CD14-positive monocyte (primary cell): ENCODE measurements at regions not wholly inside any gene's neighbourhood (a gene's known extent, or its start where the extent isn't known, plus 50 kb on each side); places are given as distances from the start of the nearest gene placed in this dataset.

Source experiments
- DNase-seq, 3 donors: peaks; one replicate each; pipeline ENCODE4 v3.0.0-alpha.2; 2011 to 2022
- H2AFZ ChIP-seq: 2 replicates; pipeline ENCODE4 v1.6.0; 2012; ENCODE audit warnings: mild to moderate bottlenecking, low read depth, low read length, inconsistent platforms; ENCODE audit not compliant: insufficient read depth, poor library complexity, severe bottlenecking
- H3K27ac ChIP-seq, 2 donors: 1 replicate in 1 of 2; 2 replicates in 1 of 2; pipeline ENCODE4 v1.5.1; 2012 to 2013; ENCODE audit warnings: low read length in 2 of 2, control low read depth in 1 of 2, inconsistent platforms in 1 of 2, low read depth in 1 of 2, mild to moderate bottlenecking in 1 of 2
- H3K27me3 ChIP-seq, 2 donors: one replicate each; pipeline versions ENCODE4 v1.6.0 to v1.6.1; 2011 to 2013; ENCODE audit warnings: low read length in 2 of 2; ENCODE audit not compliant: control insufficient read depth in 2 of 2, insufficient read depth in 2 of 2
- H3K36me3 ChIP-seq, 2 donors: replicated peaks in 1 of 2; 1 replicate in 1 of 2; 2 replicates in 1 of 2; pipeline versions ENCODE4 v1.5.1 to v1.6.1; 2012 to 2013; ENCODE audit warnings: low read length in 2 of 2, control low read depth in 1 of 2, inconsistent platforms in 1 of 2, mild to moderate bottlenecking in 1 of 2; ENCODE audit not compliant: insufficient read depth in 2 of 2, control insufficient read depth in 1 of 2
- H3K4me1 ChIP-seq, 2 donors: 1 replicate in 1 of 2; 2 replicates in 1 of 2; pipeline versions ENCODE4 v1.5.1 to v1.6.1; 2012 to 2013; ENCODE audit warnings: low read length in 2 of 2, control low read depth in 1 of 2, inconsistent platforms in 1 of 2, mild to moderate bottlenecking in 1 of 2, moderate library complexity in 1 of 2; ENCODE audit not compliant: insufficient read depth in 2 of 2, control insufficient read depth in 1 of 2
- H3K4me2 ChIP-seq: replicated peaks from 2 replicates; pipeline ENCODE3; 2012; ENCODE audit warnings: low read length, moderate library complexity, mild to moderate bottlenecking; ENCODE audit not compliant: poor library complexity, severe bottlenecking; ENCODE audit errors: extremely low read depth
- H3K4me3 ChIP-seq, 3 experiments: fragments of 200-600 bp in 1 of 3; sonication (generic) in 1 of 3; replicated peaks in 1 of 3; 1 replicate in 2 of 3; 2 replicates in 1 of 3; pipeline ENCODE4 v1.5.1; 2011 to 2013; ENCODE audit warnings: low read length in 3 of 3, mild to moderate bottlenecking in 3 of 3, control low read depth in 2 of 3, low read depth in 2 of 3, inconsistent platforms in 1 of 3, moderate library complexity in 1 of 3
- H3K79me2 ChIP-seq: 2 replicates; pipeline ENCODE4 v1.6.0; 2012; ENCODE audit warnings: mild to moderate bottlenecking, control low read depth, inconsistent platforms, low read length, moderate library complexity; ENCODE audit not compliant: insufficient read depth
- H3K9ac ChIP-seq: 2 replicates; pipeline ENCODE4 v1.6.0; 2017; ENCODE audit warnings: low read length, mild to moderate bottlenecking; ENCODE audit not compliant: insufficient read depth, poor library complexity, severe bottlenecking
- H3K9me3 ChIP-seq, 2 donors: replicated peaks in 1 of 2; 1 replicate in 1 of 2; 2 replicates in 1 of 2; pipeline versions ENCODE4 v1.5.1 to v1.6.1; 2012 to 2013; ENCODE audit warnings: low read length in 2 of 2, control low read depth in 1 of 2; ENCODE audit not compliant: control insufficient read depth in 1 of 2, insufficient read depth in 1 of 2
- H4K20me1 ChIP-seq: 2 replicates; pipeline ENCODE4 v1.6.0; 2012; ENCODE audit warnings: mild to moderate bottlenecking, low read length, control low read depth, moderate library complexity; ENCODE audit not compliant: insufficient read depth
- H3K27ac Mint-ChIP-seq, 7 donors: one replicate each; pipeline ENCODE4 v1.8.0; 2020; ENCODE audit warnings: mild to moderate bottlenecking in 7 of 7, mixed read lengths in 7 of 7, moderate library complexity in 6 of 7, inconsistent platforms in 2 of 7
- H3K27me3 Mint-ChIP-seq, 3 donors: one replicate each; pipeline ENCODE4 v1.8.0; 2021 to 2022; ENCODE audit warnings: low read depth in 3 of 3, mild to moderate bottlenecking in 3 of 3, mixed read lengths in 3 of 3, moderate library complexity in 3 of 3, inconsistent platforms in 1 of 3
- H3K36me3 Mint-ChIP-seq, 2 donors: one replicate each; pipeline ENCODE4 v1.8.0; 2020; ENCODE audit warnings: mixed read lengths in 2 of 2, inconsistent platforms in 1 of 2, mild to moderate bottlenecking in 1 of 2
- H3K4me1 Mint-ChIP-seq: one replicate; pipeline ENCODE4 v1.8.0; 2020; ENCODE audit warnings: mild to moderate bottlenecking, mixed read lengths
- H3K4me3 Mint-ChIP-seq, 2 donors: one replicate each; pipeline ENCODE4 v1.8.0; 2020; ENCODE audit warnings: mild to moderate bottlenecking in 2 of 2, mixed read lengths in 2 of 2, moderate library complexity in 1 of 2
- H3K9me3 Mint-ChIP-seq, 7 donors: one replicate each; pipeline ENCODE4 v1.8.0; 2020 to 2022; ENCODE audit warnings: mixed read lengths in 7 of 7, mild to moderate bottlenecking in 6 of 7, moderate library complexity in 6 of 7, inconsistent platforms in 2 of 7
- CTCF ChIP-seq: fragments of 200-600 bp; IDR thresholded peaks from one replicate; pipeline ENCODE4 v1.8.0; 2022; ENCODE audit warnings: antibody characterized with exemption, mild to moderate bottlenecking
- WGBS: methylation state at CpG from one replicate; pipeline ENCODE4 v1.1.5; 2013; ENCODE audit warnings: missing lambda C conversion rate; ENCODE audit not compliant: insufficient coverage; 5-methylcytosine and 5-hydroxymethylcytosine counted together
- intact Hi-C, 2 donors: fragments of 100-400 bp; cut with micrococcal nuclease; formaldehyde crosslinking; loops; one replicate each; pipeline versions ENCODE4 v1.15.0 to v1.15.1; 2023

DNA sequence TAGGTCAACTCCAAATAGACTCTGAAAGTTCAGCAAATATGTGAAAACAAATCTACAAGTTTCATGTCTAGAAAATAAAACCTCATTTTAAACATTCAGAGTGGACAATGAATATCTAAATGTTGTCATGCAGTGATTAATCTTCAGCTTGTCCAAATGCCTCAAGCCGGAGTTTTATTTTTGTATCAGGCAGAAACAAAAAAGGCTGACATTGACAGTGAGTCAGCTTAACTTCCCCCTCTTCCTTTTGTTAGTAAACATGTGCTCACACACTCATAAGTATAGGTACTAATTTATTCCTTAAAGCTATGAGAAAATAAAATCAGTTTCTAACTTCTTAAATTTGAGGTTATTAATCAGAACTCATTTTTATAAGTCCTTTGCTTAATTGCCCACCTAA, 467.9 kb upstream of the DAB2 start:
- no peak for DNase-seq
- no peak overlapping the region for H3K9ac ChIP-seq
- H3K27ac ChIP-seq, result no peak overlapping the region
- H3K36me3 Mint-ChIP-seq, result no peaks in the 10 kb centered on the region
- no CpG with 5 or more reads among the region's 1 CpG for WGBS
- no peak overlapping the region for H3K4me2 ChIP-seq
- no peaks in the 10 kb centered on the region for H4K20me1 ChIP-seq
- H3K27ac Mint-ChIP-seq, result no peak overlapping the region
- H3K4me3 ChIP-seq, result no peak overlapping the region
- peaks cover 0 to 3% (median 2%) of the 10 kb centered on the region in 7 donors for H3K9me3 Mint-ChIP-seq
- H3K4me1 Mint-ChIP-seq, result no peaks in the 10 kb centered on the region
- H3K79me2 ChIP-seq, result no peaks in the 10 kb centered on the region
- H3K27me3 ChIP-seq, result no peaks in the 10 kb centered on the region
- intact Hi-C loops, result no loop called here
- no peaks in the 10 kb centered on the region for H3K4me1 ChIP-seq
- no peaks in the 10 kb centered on the region for H3K9me3 ChIP-seq
- peaks cover 0 to 4% (median 0%) of the 10 kb centered on the region in 3 donors for H3K27me3 Mint-ChIP-seq
- no peak overlapping the region for H2AFZ ChIP-seq
- no peaks in the 10 kb centered on the region for H3K36me3 ChIP-seq
- no peak for TF ChIP-seq CTCF
- H3K4me3 Mint-ChIP-seq, result no peak overlapping the region

DNA sequence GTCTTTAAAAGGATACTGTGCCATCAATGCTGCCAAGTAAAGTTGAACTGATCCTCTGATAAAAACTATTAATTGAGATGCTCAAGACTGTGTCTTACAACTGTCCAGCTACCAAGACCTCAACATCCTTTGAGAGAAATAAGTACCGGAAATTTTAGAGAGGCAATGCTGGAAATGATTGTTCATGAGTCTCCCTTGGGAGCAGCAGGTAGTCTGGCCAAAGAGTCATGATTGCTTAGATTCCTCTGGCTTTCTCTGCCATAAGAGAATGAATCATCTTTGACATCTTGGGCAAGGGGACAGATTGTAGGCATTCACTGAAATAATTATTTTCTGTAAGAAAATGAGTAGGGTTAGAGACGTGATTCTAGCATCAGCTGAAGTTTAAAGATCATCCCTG, 466.6 kb upstream of the DAB2 start:
- Histone ChIP-seq H3K4me3 (no peak overlapping the region), H2AFZ (no peak overlapping the region), H3K4me2 (no peak overlapping the region), H3K9me3 (no peaks in the 10 kb centered on the region), H3K9ac (no peak overlapping the region), H3K27me3 (no peaks in the 10 kb centered on the region), H4K20me1 (no peaks in the 10 kb centered on the region), H3K79me2 (no peaks in the 10 kb centered on the region), H3K36me3 (no peaks in the 10 kb centered on the region), H3K27ac (no peak overlapping the region), H3K4me1 (no peaks in the 10 kb centered on the region)
- no peaks in the 10 kb centered on the region for H3K36me3 Mint-ChIP-seq
- H3K4me3 Mint-ChIP-seq, result no peak overlapping the region
- TF ChIP-seq CTCF, result no peak
- no CpG with 5 or more reads among the region's 2 CpGs for WGBS
- H3K4me1 Mint-ChIP-seq, result no peaks in the 10 kb centered on the region
- H3K27me3 Mint-ChIP-seq, result peaks cover 0 to 5% (median 0%) of the 10 kb centered on the region in 3 donors
- DNase-seq, result no peak
- intact Hi-C loops, result no loop called here
- H3K27ac Mint-ChIP-seq, result no peak overlapping the region
- H3K9me3 Mint-ChIP-seq, result peaks cover 0 to 7% (median 2%) of the 10 kb centered on the region in 7 donors
